ENCODE measurements at regions not wholly inside any gene's neighbourhood (a gene's known extent, or its start where the extent isn't known, plus 50 kb on each side); places are given as distances from the start of the nearest gene placed in this dataset.

GRCh38 chr1:71245246-71245645 is 164.4 kb upstream of the ZRANB2 start (continued):
- no peak for TF ChIP-seq ZNF592 (IDR thresholded peaks at IDR 0.05)
- no peak for TF ChIP-seq NR2F6 (CRISPR knock-in tag; IDR thresholded peaks at IDR 0.05)
- no peak for TF ChIP-seq MYC (IDR thresholded peaks at IDR 0.05; ENCODE audit: low read depth, low read length)
- no peak for TF ChIP-seq MYC (CRISPR knock-in tag; IDR thresholded peaks at IDR 0.05; ENCODE audit: borderline replicate concordance, low read depth)
- no peak for TF ChIP-seq ZNF444 (CRISPR knock-in tag; IDR thresholded peaks at IDR 0.05)
- no peak for TF ChIP-seq RHOXF2B (CRISPR knock-in tag; conservative IDR thresholded peaks at IDR 0.05)
- no peak for TF ChIP-seq CBX1 (IDR thresholded peaks at IDR 0.05; ENCODE audit: low read depth)
- TF ChIP-seq ARID3B (CRISPR knock-in tag; IDR thresholded peaks at IDR 0.05; ENCODE audit: borderline replicate concordance): no peak
